Body of pancreas (tissue), 4 donors: ENCODE measurements at regions not wholly inside any gene's neighbourhood (a gene's known extent, or its start where the extent isn't known, plus 50 kb on each side); places are given as distances from the start of the nearest gene placed in this dataset.

ENCODE experiments used
- ATAC-seq: fragments of 150-250 bp; one replicate; pipeline ENCODE4 v1.9.1; 2016
- DNase-seq, 4 donors: peaks; one replicate each; pipeline ENCODE4 v3.0.0-alpha.2; 2019
- H3K27ac ChIP-seq, 4 donors: fragments of 200-600 bp; sonication (generic); 1 replicate in 3 of 4; 2 replicates in 1 of 4; pipeline versions ENCODE4 v1.5.1 to v1.6.1; 2016 to 2019; ENCODE audit warnings: mild to moderate bottlenecking in 1 of 4, mixed read lengths in 1 of 4, moderate library complexity in 1 of 4
- H3K27me3 ChIP-seq, 2 donors: fragments of 200-600 bp; sonication (generic); one replicate each; pipeline ENCODE4 v1.6.0; 2016; ENCODE audit warnings: mild to moderate bottlenecking in 1 of 2
- H3K36me3 ChIP-seq, 2 donors: fragments of 200-600 bp; sonication (generic); replicated peaks in 1 of 2; 2 replicates each; pipeline ENCODE4 v1.5.1; 2016; ENCODE audit warnings: low read depth in 2 of 2; ENCODE audit not compliant: insufficient read depth in 1 of 2
- H3K4me1 ChIP-seq: fragments of 200-600 bp; sonication (generic); one replicate; pipeline ENCODE4 v1.6.0; 2016
- H3K4me3 ChIP-seq, 2 donors: fragments of 200-600 bp; sonication (generic); 1 replicate in 1 of 2; 2 replicates in 1 of 2; pipeline ENCODE4 v1.5.1; 2016 to 2019
- H3K9me3 ChIP-seq, 3 donors: fragments of 200-600 bp; sonication (generic); 1 replicate in 2 of 3; 2 replicates in 1 of 3; pipeline ENCODE4 v1.5.1; 2016
- CTCF ChIP-seq, 7 experiments: fragments of 450-650 bp in 4 of 7; fragments of 200-600 bp in 3 of 7; sonication (generic) in 3 of 7; IDR thresholded peaks; one replicate each; pipeline ENCODE4 v1.5.1; 2016 to 2019; ENCODE audit warnings: antibody characterized with exemption in 7 of 7
- POLR2A ChIP-seq, 3 donors: fragments of 450-650 bp; IDR thresholded peaks; one replicate each; pipeline ENCODE4 v1.6.1; 2016; ENCODE audit warnings: antibody characterized with exemption in 3 of 3, mild to moderate bottlenecking in 2 of 3
- WGBS, 2 donors: methylation state at CpG; one replicate each; pipeline ENCODE4 v1.1.5; 2017; 5-methylcytosine and 5-hydroxymethylcytosine counted together
- intact Hi-C: fragments of 100-400 bp; cut with DNase I; formaldehyde crosslinking; loops from one replicate; pipeline ENCODE4 v1.15.1; 2023

- Histone ChIP-seq H3K36me3 (no peaks in the 10 kb centered on the region), H3K27ac (no peak overlapping the region), H3K9me3 (peaks cover 0 to 15% (median 0%) of the 10 kb centered on the region in 3 donors), H3K4me3 (no peak overlapping the region), H3K4me1 (no peaks in the 10 kb centered on the region), H3K27me3 (no peaks in the 10 kb centered on the region)
- intact Hi-C loops = no loop called here
- ATAC-seq = no peak
- no peak for DNase-seq
- TF ChIP-seq CTCF (IDR thresholded peaks at IDR 0.05) (no peak), POLR2A (IDR thresholded peaks at IDR 0.05) (no peak)
Observed at GRCh38 chr18:78573773-78574172, 405.8 kb upstream of the SALL3 start.

- H3K27me3 ChIP-seq = no peaks in the 10 kb centered on the region
- 63 to 87% methylated on average over 6 to 11 of the region's 11 CpGs for WGBS, 2 donors
- no peak overlapping the region for H3K4me3 ChIP-seq
- no peaks in the 10 kb centered on the region for H3K4me1 ChIP-seq
- intact Hi-C loops = no loop called here
- H3K9me3 ChIP-seq = peaks cover 0 to 15% (median 0%) of the 10 kb centered on the region in 3 donors
- TF ChIP-seq CTCF (IDR thresholded peaks at IDR 0.05) = no peak
- TF ChIP-seq POLR2A (IDR thresholded peaks at IDR 0.05) = no peak
- no peak overlapping the region for H3K27ac ChIP-seq
- no peaks in the 10 kb centered on the region for H3K36me3 ChIP-seq
- DNase-seq (no peak), ATAC-seq (no peak)
Observed at GRCh38 chr18:78576967-78577366, 402.7 kb upstream of the SALL3 start.

GRCh38 chr18:78579449-78579848, 400.2 kb upstream of the SALL3 start:
- H3K9me3 ChIP-seq = peaks cover 0 to 4% (median 0%) of the 10 kb centered on the region in 3 donors
- H3K4me3 ChIP-seq = no peak overlapping the region
- TF ChIP-seq CTCF (IDR thresholded peaks at IDR 0.05) = no peak
- TF ChIP-seq POLR2A (IDR thresholded peaks at IDR 0.05) = no peak
- H3K36me3 ChIP-seq = no peaks in the 10 kb centered on the region
- no peaks in the 10 kb centered on the region for H3K27me3 ChIP-seq
- intact Hi-C loops = no loop called here
- DNase-seq (no peak), ATAC-seq (no peak)
- no peaks in the 10 kb centered on the region for H3K4me1 ChIP-seq
- no peak overlapping the region for H3K27ac ChIP-seq
- 54 to 75% methylated on average over 4 of the region's 4 CpGs for WGBS, 2 donors

GRCh38 chr18:78579854-78580577, 399.6 kb upstream of the SALL3 start:
- no peaks in the 10 kb centered on the region for H3K9me3 ChIP-seq
- ATAC-seq = no peak
- no peak for DNase-seq
- no peak overlapping the region for H3K4me3 ChIP-seq
- TF ChIP-seq POLR2A (IDR thresholded peaks at IDR 0.05) (no peak), CTCF (IDR thresholded peaks at IDR 0.05) (no peak)
- H3K4me1 ChIP-seq = no peaks in the 10 kb centered on the region
- WGBS, 2 donors = 67 to 68% methylated on average over 16 of the region's 16 CpGs
- no peaks in the 10 kb centered on the region for H3K27me3 ChIP-seq
- no peak overlapping the region for H3K27ac ChIP-seq
- H3K36me3 ChIP-seq = no peaks in the 10 kb centered on the region
- intact Hi-C loops = no loop called here

- Histone ChIP-seq H3K9me3 (no peaks in the 10 kb centered on the region), H3K4me1 (no peaks in the 10 kb centered on the region), H3K27me3 (no peaks in the 10 kb centered on the region), H3K4me3 (no peak overlapping the region), H3K36me3 (no peaks in the 10 kb centered on the region), H3K27ac (no peak overlapping the region)
- intact Hi-C loops = no loop called here
- ATAC-seq (no peak), DNase-seq (no peak)
- TF ChIP-seq POLR2A (IDR thresholded peaks at IDR 0.05) = no peak
- no peak for TF ChIP-seq CTCF (IDR thresholded peaks at IDR 0.05)
- 58 to 61% methylated on average over 4 to 7 of the region's 7 CpGs for WGBS, 2 donors
Observed at GRCh38 chr18:78580835-78581339, 398.7 kb upstream of the SALL3 start.
